ENCODE measurements at regions not wholly inside any gene's neighbourhood (a gene's known extent, or its start where the extent isn't known, plus 50 kb on each side); places are given as distances from the start of the nearest gene placed in this dataset.
"Not testable (repeated sequence)": the region's sequence is repeated elsewhere in the genome, so short reads cannot be mapped to it uniquely, and the experiment has no call there.

DNA sequence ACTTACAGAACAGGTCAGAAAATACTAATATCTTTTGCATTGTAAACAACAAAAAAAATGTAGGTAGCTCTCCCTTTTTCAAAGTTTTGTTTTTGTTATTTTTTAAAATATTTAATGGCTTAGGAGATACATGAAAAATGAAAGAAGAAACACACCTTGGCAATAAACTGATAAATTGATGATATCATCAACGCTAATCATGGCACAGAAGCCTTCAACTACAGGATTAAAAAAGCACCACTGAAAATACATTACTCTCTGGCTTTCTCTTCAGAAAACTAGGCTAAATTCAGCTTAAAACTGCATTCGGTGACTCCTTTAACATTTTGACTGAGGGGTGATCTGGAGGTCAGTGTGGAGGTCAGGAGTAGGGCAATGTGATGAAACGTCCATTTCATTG is 1018.8 kb upstream of the FANCL start:
- Histone ChIP-seq H3K36me3 (ENCODE audit: insufficient read depth) (no peaks in the 10 kb centered on the region), H3K4me3 (ENCODE audit: low read depth, low read length) (no peak overlapping the region), H3K27ac (ENCODE audit: low read depth) (no peak overlapping the region), H3K4me1 (ENCODE audit: insufficient read depth) (no peaks in the 10 kb centered on the region)
- 69% methylated on average over 3 of the region's 3 CpGs for WGBS
- DNase-seq (ENCODE audit: extremely low spot score), result no peak

DNA sequence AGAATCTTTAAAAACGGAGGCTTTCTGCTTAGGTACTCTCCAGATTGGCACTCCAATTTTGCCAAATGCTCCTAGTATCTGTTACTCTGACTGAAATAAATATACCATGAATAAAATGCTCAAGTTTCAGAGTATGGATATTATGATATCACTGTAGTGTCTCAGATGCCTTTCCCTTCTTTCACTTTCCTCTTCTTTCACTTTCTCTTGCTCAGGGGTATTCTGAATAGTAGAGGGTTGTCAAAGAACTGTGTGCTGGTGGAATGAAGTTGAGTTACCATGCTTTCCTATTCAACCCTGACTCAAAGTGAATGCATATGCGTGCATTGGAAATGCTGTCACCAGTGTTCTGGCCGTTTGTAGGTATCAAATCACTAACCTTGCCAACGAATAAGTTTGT is 1015.2 kb upstream of the FANCL start:
- Histone ChIP-seq H3K4me1 (ENCODE audit: insufficient read depth) (no peaks in the 10 kb centered on the region), H3K4me3 (ENCODE audit: low read depth, low read length) (no peak overlapping the region), H3K36me3 (ENCODE audit: insufficient read depth) (no peaks in the 10 kb centered on the region), H3K27ac (ENCODE audit: low read depth) (no peak overlapping the region)
- 84% methylated on average over 4 of the region's 4 CpGs for WGBS
- DNase-seq (ENCODE audit: extremely low spot score), result no peak

DNA sequence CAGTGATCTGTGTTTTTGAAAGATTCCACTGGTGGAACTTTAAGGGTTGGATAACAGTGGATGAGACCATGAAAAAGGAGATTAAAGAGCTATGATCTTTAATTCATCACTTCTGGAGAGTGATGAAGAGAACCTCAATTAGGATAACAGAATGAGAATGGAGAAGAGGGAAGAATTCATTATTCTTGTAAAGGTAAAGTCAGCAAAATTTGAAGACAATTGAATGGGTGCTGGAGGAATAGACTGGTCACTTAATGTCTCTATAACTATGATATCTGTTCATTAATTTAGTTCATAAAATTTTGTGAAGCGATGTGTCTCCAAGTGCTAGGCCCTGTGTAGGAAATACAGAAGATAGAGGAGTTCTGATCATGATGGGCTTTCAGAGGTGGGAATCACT is 1013.2 kb upstream of the FANCL start:
- H3K4me1 ChIP-seq (ENCODE audit: insufficient read depth), result no peaks in the 10 kb centered on the region
- no peak overlapping the region for H3K4me3 ChIP-seq (ENCODE audit: low read depth, low read length)
- WGBS, result 95% methylated on average over 1 of the region's 1 CpG
- no peaks in the 10 kb centered on the region for H3K36me3 ChIP-seq (ENCODE audit: insufficient read depth)
- no peak overlapping the region for H3K27ac ChIP-seq (ENCODE audit: low read depth)
- DNase-seq (ENCODE audit: extremely low spot score), result no peak

DNA sequence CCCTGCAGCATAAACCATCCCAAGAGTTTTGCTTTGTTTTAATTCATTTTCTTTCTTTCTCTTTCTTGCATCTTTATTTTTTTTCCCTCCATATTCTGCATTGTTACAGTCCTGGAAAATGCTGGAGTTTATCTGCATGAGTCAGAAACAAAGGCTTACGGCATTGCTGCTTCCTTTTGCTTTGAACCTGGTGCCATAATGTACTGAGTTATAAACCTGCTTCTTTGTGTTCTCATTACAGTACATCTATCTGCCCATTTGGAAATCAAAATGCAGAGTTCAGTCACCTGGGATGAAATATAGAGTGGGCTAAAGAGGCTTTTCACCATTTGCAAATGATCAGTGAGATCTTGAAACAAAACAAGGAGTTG is 1009.2 kb upstream of the FANCL start:
- H3K4me1 ChIP-seq (ENCODE audit: insufficient read depth), result no peaks in the 10 kb centered on the region
- WGBS, result 39% methylated on average over 1 of the region's 1 CpG
- no peak overlapping the region for H3K4me3 ChIP-seq (ENCODE audit: low read depth, low read length)
- no peaks in the 10 kb centered on the region for H3K36me3 ChIP-seq (ENCODE audit: insufficient read depth)
- no peak for DNase-seq (ENCODE audit: extremely low spot score)
- H3K27ac ChIP-seq (ENCODE audit: low read depth), result no peak overlapping the region

DNA sequence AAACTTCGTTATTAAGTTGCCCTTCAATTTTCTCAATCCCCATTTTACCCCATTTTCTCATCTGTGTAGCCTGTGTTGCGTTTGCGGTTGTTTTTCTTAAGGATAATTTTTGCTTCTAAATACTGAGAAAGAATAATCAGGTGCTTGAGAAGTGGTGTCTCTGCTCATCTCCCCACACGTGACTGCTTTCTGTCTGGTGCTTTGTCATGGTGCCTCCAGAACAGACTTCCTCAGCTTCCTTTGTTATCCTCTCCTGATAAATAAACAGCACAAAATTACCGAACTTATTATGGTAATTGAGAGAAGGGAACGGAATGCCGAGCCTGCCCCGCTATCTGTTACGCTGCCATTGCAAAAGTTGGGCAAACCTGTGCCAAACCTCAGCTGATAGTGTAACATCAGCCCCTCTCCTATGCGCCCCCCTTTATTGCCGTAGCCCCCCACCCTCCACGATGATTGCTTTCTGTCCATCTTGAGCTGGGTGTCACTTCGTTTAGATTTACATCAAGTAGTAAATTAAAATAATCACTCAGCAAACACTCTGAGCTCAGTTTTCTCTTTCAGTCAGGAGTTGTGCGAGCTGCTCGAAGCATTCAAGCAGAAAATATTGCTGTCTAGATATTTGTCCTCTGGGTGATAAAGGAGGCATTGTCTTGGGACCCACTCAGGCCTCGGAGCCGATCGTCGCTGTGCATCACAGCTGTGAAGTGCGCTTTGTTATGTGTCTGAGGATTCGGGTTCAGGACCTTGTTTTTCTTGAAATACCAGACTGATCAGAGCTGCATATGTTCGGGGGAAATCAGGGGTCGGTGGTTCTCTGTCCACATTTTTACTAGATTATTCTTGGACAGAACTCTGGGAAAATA is 1008.5 kb upstream of the FANCL start:
- Histone ChIP-seq H3K36me3 (ENCODE audit: insufficient read depth) (no peaks in the 10 kb centered on the region), H3K4me1 (ENCODE audit: insufficient read depth) (no peaks in the 10 kb centered on the region), H3K27ac (ENCODE audit: low read depth) (no peak overlapping the region), H3K4me3 (ENCODE audit: low read depth, low read length) (no peak overlapping the region)
- WGBS, result 64% methylated on average over 23 of the region's 23 CpGs
- DNase-seq (ENCODE audit: extremely low spot score), result no peak

DNA sequence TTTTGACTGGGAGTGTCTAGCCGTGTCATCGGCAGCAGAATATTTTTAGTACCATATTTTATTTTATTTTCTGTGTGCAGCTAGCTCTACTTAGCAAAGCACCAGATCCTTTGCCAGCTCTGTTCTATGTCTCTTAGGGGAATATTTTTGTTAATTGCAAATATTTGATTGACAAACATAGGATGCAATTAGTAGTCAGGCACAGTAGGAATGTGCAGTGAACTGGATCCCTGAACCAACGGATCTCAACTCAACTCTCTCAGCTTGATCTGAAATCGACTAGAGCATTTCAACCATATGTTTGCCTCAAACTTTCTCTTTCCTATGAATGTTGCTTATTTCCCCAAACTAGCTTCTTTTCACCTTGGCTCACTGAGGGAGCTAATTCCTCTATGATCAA is 998.0 kb upstream of the FANCL start:
- Histone ChIP-seq H3K4me3 (ENCODE audit: low read depth, low read length) (no peak overlapping the region), H3K27ac (ENCODE audit: low read depth) (no peak overlapping the region), H3K36me3 (ENCODE audit: insufficient read depth) (no peaks in the 10 kb centered on the region), H3K4me1 (ENCODE audit: insufficient read depth) (no peaks in the 10 kb centered on the region)
- DNase-seq (ENCODE audit: extremely low spot score), result no peak
- 62% methylated on average over 4 of the region's 4 CpGs for WGBS

DNA sequence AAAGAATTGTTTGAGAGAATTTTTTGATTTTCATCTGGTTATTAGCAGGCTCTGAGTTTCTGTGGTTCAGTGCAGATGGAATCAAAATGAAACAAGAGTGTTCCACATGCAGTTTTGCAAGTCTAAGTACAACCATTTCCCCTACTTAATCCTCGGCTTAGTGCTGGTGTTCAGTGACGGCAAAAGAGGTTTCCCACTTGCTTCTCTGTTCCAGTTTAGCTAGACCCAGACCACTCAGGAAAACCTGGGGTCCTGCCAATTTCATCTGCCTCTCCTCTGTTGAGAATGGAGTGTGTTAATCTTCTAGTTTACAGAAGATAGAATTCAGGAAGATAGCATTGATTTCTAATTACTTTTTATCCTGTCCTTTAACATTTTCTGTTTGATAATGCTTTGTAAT is 996.2 kb upstream of the FANCL start:
- Histone ChIP-seq H3K27ac (ENCODE audit: low read depth) (no peak overlapping the region), H3K4me1 (ENCODE audit: insufficient read depth) (no peaks in the 10 kb centered on the region), H3K4me3 (ENCODE audit: low read depth, low read length) (no peak overlapping the region), H3K36me3 (ENCODE audit: insufficient read depth) (no peaks in the 10 kb centered on the region)
- 47% methylated on average over 2 of the region's 2 CpGs for WGBS
- no peak for DNase-seq (ENCODE audit: extremely low spot score)

DNA sequence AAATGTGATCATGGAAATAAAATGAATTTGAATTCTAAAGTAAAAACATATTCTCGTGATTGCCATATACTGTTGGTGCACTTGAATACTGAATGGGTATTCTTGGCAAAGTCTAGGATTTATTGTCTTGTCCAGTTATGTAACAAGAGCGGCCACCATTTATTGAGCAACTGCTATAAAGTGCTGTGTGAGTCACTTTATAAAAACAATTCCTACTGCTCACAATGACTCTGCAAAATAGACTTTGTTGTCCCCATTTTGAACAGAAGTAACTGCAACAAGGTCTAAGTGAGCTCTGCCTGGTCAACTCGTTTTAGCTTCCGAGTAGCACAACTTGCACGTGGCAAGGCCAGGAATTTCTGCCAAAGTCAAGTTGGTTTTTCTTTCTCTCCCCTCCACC is 995.6 kb upstream of the FANCL start:
- no peak overlapping the region for H3K4me3 ChIP-seq (ENCODE audit: low read depth, low read length)
- WGBS, result 87% methylated on average over 5 of the region's 5 CpGs
- no peaks in the 10 kb centered on the region for H3K36me3 ChIP-seq (ENCODE audit: insufficient read depth)
- DNase-seq (ENCODE audit: extremely low spot score), result no peak
- no peak overlapping the region for H3K27ac ChIP-seq (ENCODE audit: low read depth)
- H3K4me1 ChIP-seq (ENCODE audit: insufficient read depth), result no peaks in the 10 kb centered on the region

DNA sequence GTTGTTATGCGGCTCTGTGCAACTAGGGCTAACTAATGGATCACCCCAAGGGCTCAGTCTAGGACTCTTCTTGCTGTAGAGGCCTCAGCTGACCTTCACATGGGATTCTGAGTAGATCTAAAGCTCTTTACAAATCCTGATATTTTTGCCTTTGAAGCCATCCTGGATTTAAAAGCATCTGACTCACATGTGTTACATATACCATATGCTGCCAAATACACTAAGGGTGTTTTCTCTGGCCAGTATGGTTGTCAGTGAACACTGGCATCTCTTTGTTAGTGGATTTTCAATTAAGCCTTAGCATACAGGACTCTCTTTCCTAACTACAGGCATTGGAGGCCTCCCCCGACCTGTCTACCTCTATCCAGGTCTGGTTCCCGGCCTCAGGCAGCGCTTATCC is 992.8 kb upstream of the FANCL start:
- no peak overlapping the region for H3K4me3 ChIP-seq (ENCODE audit: low read depth, low read length)
- no peak overlapping the region for H3K27ac ChIP-seq (ENCODE audit: low read depth)
- no peaks in the 10 kb centered on the region for H3K4me1 ChIP-seq (ENCODE audit: insufficient read depth)
- no peak for DNase-seq (ENCODE audit: extremely low spot score)
- H3K36me3 ChIP-seq (ENCODE audit: insufficient read depth), result no peaks in the 10 kb centered on the region
- 92% methylated on average over 4 of the region's 4 CpGs for WGBS

DNA sequence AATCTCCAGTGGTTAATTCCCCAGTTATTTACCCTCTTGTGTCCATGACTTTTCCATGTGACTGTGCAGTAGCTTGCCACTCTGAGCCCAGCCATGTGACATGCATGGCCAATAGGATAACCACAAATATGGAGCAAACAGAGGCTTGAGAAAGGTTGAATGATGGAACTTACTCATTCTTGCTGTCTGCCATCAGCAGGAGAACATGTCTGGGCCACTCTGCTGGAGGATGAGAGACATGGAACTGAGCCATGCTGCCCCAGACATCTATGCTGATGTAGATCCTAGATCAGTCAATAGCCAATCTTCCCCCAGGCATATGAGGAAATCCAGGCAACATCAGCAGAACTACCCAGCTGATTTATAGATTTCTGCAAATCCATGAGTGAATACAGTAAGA is 992.3 kb upstream of the FANCL start:
- H3K4me1 ChIP-seq (ENCODE audit: insufficient read depth), result no peaks in the 10 kb centered on the region
- H3K36me3 ChIP-seq (ENCODE audit: insufficient read depth), result no peaks in the 10 kb centered on the region
- DNase-seq (ENCODE audit: extremely low spot score), result no peak
- H3K4me3 ChIP-seq (ENCODE audit: low read depth, low read length), result no peak overlapping the region
- no peak overlapping the region for H3K27ac ChIP-seq (ENCODE audit: low read depth)

DNA sequence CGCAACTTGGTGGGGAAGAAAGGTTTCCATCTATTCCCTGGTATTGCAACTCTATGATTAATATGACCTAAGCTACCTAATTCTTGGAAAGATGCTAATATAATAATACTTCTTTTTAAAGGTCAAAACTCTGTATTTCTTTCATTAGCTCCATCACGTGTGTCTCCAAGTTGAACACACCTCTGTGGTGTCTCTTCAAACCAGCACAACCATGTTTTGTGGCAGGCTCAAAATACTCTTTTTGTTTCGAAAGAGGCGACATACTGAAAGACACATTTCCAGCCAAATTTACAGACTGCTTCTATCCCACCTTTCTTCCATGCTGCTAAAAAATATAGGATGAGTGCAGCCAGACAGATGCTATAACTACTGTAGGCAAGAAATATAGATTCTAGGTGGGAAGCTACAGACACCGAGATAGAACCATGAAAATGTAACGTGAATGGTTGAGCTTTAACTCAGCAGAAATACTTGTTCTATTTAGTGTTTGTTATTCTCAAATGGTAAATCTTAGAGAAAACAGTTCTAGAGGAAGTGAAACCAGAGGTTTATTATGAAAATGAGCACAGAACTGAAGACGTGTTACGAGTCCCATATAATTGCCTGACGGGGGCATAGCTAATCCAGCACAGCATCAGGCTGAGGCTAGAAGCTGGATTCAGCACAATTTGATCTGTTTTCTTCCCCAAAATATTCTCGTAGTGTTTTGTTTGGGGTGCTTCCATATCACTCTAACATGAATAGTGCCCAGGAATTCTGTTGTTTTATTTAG is 991.5 kb upstream of the FANCL start:
- WGBS, result 80% methylated on average over 10 of the region's 10 CpGs
- Histone ChIP-seq H3K36me3 (ENCODE audit: insufficient read depth) (no peaks in the 10 kb centered on the region), H3K4me3 (ENCODE audit: low read depth, low read length) (no peak overlapping the region), H3K4me1 (ENCODE audit: insufficient read depth) (no peaks in the 10 kb centered on the region), H3K27ac (ENCODE audit: low read depth) (no peak overlapping the region)
- DNase-seq (ENCODE audit: extremely low spot score), result no peak

DNA sequence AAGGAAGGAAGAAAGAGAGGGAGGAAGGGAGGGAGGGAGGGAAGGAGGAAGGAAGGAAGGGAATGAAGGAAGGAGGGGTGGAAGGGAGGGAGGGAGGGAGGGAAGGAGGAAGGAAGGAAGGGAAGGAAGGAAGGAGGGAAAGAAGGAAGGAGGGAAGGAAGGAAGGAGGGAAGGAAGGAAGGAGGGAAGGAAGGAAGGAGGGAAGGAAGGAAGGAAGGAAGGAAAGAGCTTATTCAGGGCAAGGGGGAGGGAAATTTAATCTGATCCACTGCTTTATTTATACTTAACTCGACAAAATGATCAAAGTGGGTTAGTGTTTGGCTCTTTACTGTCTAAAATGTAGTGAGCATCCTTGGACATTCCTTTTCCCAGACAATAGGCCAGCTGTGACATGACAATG is 985.2 kb upstream of the FANCL start:
- H3K4me3 ChIP-seq (ENCODE audit: low read depth, low read length); DNase-seq (ENCODE audit: extremely low spot score); H3K4me1 ChIP-seq (ENCODE audit: insufficient read depth); H3K36me3 ChIP-seq (ENCODE audit: insufficient read depth); H3K27ac ChIP-seq (ENCODE audit: low read depth): not testable (repeated sequence)
- 59% methylated on average over 1 of the region's 1 CpG for WGBS

DNA sequence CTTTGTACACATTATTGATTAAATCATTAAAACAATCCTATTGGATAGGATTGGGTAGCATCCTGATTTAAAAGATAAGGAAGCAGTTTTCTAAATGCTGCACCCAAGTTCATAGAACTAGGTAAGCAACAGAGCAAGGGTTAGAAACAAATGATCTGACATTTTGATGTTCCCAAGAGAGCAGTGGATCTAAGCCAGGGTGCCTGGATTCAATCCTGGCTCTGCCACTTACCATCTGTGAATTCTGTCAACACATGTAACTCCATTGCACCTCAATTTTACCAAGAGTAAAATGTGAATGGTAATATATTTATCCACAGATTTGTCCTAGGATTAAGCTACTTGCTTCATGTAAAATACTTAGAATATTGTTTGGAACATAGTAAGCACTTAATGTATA is 982.6 kb upstream of the FANCL start:
- no peaks in the 10 kb centered on the region for H3K36me3 ChIP-seq (ENCODE audit: insufficient read depth)

DNA sequence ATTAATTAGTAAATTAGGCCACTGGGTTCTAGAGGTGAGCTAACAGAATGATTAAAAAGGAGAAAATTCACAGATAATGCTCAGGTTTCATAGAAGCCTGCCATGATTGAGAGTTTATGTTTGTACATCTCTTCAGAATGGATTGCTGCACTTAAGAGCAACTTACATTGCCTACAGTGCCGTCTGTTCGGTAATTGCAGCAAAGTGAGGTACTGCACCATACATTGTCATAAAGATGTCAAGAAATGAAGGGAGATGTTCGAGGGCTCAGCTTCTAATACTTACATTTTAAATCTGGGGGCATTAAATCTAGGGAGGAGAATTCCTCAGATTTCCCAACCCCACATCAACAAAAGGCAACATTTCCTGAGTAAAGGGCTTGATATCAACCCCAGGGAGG is 976.2 kb upstream of the FANCL start:
- no peaks in the 10 kb centered on the region for H3K4me1 ChIP-seq (ENCODE audit: insufficient read depth)
- 47% methylated on average over 3 of the region's 3 CpGs for WGBS
- no peak for DNase-seq (ENCODE audit: extremely low spot score)
- H3K27ac ChIP-seq (ENCODE audit: low read depth), result no peak overlapping the region
- no peaks in the 10 kb centered on the region for H3K36me3 ChIP-seq (ENCODE audit: insufficient read depth)
- H3K4me3 ChIP-seq (ENCODE audit: low read depth, low read length), result no peak overlapping the region

More for the DNA sequence above, 982.6 kb upstream of the FANCL start:
- Histone ChIP-seq H3K4me3 (ENCODE audit: low read depth, low read length) (no peak overlapping the region), H3K27ac (ENCODE audit: low read depth) (no peak overlapping the region), H3K4me1 (ENCODE audit: insufficient read depth) (no peaks in the 10 kb centered on the region)
- DNase-seq (ENCODE audit: extremely low spot score), result no peak
